NK-92 (cell line): ENCODE measurements at regions not wholly inside any gene's neighbourhood (a gene's known extent, or its start where the extent isn't known, plus 50 kb on each side); places are given as distances from the start of the nearest gene placed in this dataset.
"Not testable (repeated sequence)": the region's sequence is repeated elsewhere in the genome, so short reads cannot be mapped to it uniquely, and the experiment has no call there.

Experiments used
- DNase-seq: peaks from one replicate; lab custom pipeline; 2025; ENCODE audit not compliant: unreplicated experiment; lab: John Stamatoyannopoulos, UW

- no peak for DNase-seq
Observed at GRCh38 chr2:7094231-7094741, 177.1 kb downstream of the RNF144A start.

GRCh38 chr2:7096726-7097352 lies 179.6 kb downstream of the RNF144A start:
- no peak for DNase-seq

GRCh38 chr2:7097353-7097895 lies 180.2 kb downstream of the RNF144A start:
- DNase-seq, result no peak

- no peak for DNase-seq
Observed at GRCh38 chr2:7098816-7099215, 181.6 kb downstream of the RNF144A start.

- not testable (repeated sequence) for DNase-seq
Observed at GRCh38 chr2:7099687-7100086, 182.5 kb downstream of the RNF144A start.

GRCh38 chr2:7102826-7103225 lies 185.6 kb downstream of the RNF144A start:
- DNase-seq, result no peak

- no peak for DNase-seq
Observed at GRCh38 chr2:7108792-7109532, 191.8 kb downstream of the RNF144A start.

- no peak for DNase-seq
Observed at GRCh38 chr2:7109533-7109885, 192.3 kb downstream of the RNF144A start.

- no peak for DNase-seq
Observed at GRCh38 chr2:7111626-7112025, 194.4 kb downstream of the RNF144A start.

- DNase-seq, result no peak
Observed at GRCh38 chr2:7115364-7115763, 198.2 kb downstream of the RNF144A start.

- no peak for DNase-seq
Observed at GRCh38 chr2:7115906-7116305, 198.7 kb downstream of the RNF144A start.

GRCh38 chr2:7116511-7116910 lies 199.3 kb downstream of the RNF144A start:
- DNase-seq, result no peak

- no peak for DNase-seq
Observed at GRCh38 chr2:7117076-7117475, 199.9 kb downstream of the RNF144A start.

- DNase-seq, result no peak
Observed at GRCh38 chr2:7118606-7119131, 201.5 kb downstream of the RNF144A start.

GRCh38 chr2:7119132-7119835 lies 202.1 kb downstream of the RNF144A start:
- no peak for DNase-seq

GRCh38 chr2:7121851-7122250 lies 204.6 kb downstream of the RNF144A start:
- no peak for DNase-seq

- no peak for DNase-seq
Observed at GRCh38 chr2:7127156-7127555, 209.9 kb downstream of the RNF144A start.

GRCh38 chr2:7127687-7128086 lies 210.5 kb downstream of the RNF144A start:
- no peak for DNase-seq

GRCh38 chr2:7131261-7131660 lies 214.0 kb downstream of the RNF144A start:
- DNase-seq, result no peak

GRCh38 chr2:7132753-7133152 lies 215.5 kb downstream of the RNF144A start:
- DNase-seq, result no peak

- DNase-seq, result no peak
Observed at GRCh38 chr2:7133521-7133920, 216.3 kb downstream of the RNF144A start.
